ENCODE measurements at regions not wholly inside any gene's neighbourhood (a gene's known extent, or its start where the extent isn't known, plus 50 kb on each side); places are given as distances from the start of the nearest gene placed in this dataset.

DNA sequence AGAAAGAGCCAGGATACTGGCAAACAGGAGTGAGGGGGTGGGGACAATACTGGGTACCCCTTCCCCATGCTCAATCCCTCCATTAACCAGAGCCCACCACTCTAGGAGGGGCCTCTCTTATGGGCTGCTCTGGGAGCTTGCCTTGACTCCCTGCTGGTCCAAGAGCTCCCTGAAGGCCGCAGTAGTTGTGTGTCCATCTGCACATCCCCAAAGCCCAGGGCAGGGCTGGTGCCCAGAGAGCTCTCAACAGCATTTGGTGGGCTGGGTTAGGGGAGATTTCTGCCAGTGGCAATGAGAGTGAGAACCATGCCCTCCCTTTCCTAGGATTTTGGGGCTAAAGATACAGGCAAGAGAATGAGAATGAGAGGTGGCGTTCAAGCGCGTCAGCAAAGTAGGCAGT, 230.6 kb upstream of the PMEPA1 start:
- no peak for DNase-seq

DNA sequence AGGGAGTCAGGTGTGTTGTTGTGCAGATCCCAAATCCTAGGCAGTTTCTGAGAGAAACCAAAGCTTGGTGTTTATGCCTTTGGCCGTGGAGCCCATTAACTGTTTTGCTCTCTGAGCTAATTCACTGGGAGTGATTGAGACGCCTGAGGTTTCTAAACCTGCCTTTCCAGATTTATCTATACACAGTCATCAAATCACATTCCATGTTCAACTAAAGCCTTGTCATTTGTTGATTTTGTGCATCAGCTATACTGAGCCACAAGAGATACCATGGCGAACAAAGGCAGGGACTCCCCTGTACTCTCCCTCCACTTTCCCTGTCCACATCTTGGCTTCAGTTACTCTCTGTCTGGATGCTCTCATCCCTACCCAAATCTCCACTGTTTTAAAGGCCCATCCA, 229.7 kb upstream of the PMEPA1 start:
- no peak for DNase-seq

DNA sequence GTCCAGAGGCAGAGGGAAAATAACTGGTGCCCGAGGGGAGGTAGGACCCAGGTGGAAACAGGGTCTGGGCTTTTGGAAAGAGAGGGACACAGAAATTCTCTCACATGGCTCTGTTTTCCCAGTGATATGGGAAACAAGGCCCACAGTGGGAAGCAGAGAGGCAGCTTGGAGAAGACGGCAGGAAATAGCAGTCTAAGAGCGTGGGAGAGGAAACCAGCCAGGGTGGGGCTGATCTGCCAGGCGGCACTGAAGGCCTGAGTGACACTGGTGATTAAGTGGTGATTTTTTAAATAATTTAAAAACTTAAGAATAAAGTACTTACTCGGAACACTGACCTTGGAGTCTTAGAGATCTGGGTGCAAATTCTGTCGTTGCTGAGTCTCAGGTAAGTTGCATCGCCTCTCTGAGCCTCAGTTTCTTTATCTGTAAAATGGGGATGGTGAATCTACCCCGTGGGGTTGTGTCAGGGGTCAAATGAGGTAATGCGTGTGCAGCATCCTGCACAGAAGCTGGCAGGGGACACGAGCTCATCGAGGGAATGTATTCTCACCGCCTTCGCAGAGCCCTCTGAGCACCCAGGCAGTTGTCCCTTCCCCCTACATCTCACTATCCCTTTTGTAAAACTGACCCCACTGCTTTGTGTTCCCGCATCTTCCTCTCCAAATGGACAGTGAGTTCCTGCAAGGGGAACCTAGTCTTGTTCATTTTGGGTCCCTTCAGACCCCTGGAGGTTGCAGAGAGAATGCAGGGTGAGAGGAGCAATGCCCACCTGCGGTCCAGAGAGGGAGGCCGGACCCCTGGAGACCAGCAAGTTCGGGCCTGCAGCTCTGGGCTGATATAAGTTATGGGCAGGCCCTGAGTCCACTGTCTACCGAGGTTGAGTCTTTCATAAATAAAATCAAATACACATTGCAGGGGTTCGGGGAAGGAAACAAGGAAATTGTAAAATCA, 228.6 kb upstream of the PMEPA1 start:
- no peak for DNase-seq

DNA sequence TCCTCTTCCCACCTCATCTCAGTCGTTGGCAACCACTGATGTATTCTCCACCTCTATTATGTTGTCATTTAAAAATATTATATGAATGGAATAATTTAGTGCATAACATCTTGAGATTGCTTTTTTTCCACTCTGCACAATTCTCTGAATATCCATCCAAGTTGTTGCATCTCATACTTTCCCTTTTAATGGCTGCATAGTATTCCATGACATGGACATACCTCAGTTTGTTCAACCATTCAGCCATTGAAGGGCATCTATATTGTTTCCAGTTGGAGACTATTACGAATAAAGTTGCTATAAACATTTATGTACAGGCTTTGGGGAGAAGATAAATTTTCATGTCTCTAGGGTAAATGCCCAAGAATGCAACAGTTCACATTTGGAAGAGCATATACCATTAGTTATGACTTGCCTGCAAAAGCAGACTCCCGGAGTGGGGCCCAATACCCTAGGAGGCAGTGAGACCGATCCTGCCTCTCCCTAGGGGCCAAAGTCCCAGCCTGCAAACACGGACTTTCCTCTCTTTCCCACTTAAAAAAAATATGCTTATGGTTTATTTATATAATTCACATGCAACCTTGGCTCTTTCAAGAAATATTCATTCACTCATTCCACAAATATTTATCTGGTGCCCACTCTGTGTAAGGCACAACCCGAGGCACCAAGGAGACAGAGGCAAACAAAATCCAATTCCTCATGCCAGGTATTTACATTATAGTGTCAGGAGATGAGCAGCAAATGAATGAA, 227.0 kb upstream of the PMEPA1 start:
- no peak for DNase-seq

DNA sequence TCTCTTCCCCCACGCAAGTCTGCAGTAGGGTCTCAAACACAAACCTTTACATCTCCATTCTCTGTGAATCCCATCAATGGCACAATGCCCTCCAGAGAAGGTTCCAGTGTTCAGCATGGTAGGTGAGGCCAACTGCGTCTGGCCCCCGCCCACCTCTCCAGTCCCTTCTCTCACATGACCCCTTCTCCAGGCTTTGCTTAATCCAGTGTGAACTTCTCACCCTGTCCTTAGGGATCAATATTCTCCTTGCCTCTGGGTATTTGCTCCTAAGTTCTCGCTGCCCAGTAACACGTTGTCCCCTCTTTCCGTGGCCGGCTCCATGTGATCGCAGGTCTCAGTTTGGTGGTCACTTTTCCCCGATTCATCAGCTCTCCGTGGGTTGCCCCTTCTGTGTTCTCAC, 225.1 kb upstream of the PMEPA1 start:
- DNase-seq = no peak

DNA sequence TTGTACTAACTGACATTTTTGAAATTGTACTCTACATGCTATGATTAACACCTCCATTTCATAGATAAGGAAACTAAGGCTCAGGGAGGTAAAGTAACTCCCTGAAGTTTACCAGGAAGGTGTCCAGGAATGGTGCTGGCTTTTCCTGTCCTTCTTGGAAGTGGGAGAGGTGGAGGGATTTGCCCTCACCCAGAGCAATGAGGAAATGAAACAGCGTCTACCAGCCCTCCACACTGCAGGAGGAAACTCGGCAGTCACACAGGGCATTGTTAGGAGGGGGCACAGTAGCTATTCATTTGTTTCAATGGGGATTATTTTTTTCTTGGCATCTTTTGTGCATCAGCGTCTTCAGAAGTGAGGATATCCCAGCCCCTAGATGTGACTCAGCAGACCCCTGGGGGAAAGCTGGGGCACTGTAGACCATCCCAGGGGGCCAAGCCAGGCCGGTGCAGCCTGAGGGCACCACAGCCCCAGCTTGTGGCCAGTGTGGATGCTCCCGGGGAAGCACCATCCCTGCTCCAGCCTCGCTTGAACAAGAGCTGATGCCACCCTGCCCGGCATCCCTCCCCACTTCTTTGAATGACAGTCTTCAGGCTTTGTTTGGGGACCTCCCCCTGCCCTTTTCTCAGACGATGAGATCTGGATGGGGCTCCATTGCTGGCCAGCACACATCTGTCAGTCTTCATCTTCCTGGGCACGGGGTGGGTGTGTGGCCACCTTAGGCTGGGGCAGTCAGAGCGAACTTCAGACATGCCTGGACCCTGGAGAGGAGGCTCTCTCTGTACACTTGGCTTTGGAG, 224.4 kb upstream of the PMEPA1 start:
- no peak for DNase-seq

DNA sequence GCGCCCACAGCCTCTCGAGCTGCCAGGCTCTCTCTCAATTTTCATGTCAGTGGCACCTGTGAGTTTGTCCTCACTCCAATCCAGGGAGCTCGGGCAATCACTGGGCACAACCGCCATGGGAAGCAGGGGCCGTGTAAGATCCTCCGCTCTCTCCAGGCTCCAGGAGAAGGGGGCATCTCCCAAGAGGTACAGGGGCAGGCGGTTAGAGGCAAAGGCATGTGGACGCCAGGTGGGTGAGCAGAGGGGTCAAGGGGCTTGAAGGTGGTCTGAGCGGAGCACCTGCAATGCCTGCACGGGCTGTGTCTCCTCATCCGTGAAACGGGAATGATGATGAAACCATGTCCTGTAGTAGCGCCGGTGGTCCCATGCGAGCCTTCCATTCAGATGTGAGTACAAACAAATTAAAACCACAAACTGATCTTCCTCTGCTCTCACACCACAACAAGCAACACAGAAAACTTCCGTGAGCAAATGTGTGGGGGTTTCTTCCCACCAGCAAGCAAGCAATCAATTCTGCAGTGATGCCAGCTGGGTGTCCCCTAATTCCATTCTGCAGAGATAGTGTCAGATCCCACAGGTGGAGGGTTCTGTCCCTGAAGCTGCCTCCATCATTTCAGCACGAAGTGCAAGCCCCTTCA, 222.5 kb upstream of the PMEPA1 start:
- DNase-seq = no peak

DNA sequence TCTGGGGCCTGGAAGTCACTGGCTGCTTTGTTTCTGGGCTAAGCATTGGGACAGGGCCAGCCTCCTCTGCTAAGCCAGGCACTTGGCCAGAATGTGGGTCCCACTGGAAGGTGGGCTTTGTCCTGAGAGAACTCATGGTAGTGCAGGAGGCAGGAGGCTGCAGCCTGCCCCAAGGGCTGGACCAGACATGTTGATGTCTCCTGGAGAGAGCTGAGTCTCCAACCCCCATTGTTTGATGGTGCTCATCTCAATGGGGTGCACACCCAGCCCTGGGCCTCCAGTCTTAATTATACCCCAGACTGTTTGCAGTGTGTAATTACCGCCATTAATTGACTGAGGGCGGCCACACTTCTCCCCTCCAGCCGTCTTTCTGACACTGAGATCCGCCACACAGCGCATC, 220.5 kb upstream of the PMEPA1 start:
- DNase-seq = no peak

DNA sequence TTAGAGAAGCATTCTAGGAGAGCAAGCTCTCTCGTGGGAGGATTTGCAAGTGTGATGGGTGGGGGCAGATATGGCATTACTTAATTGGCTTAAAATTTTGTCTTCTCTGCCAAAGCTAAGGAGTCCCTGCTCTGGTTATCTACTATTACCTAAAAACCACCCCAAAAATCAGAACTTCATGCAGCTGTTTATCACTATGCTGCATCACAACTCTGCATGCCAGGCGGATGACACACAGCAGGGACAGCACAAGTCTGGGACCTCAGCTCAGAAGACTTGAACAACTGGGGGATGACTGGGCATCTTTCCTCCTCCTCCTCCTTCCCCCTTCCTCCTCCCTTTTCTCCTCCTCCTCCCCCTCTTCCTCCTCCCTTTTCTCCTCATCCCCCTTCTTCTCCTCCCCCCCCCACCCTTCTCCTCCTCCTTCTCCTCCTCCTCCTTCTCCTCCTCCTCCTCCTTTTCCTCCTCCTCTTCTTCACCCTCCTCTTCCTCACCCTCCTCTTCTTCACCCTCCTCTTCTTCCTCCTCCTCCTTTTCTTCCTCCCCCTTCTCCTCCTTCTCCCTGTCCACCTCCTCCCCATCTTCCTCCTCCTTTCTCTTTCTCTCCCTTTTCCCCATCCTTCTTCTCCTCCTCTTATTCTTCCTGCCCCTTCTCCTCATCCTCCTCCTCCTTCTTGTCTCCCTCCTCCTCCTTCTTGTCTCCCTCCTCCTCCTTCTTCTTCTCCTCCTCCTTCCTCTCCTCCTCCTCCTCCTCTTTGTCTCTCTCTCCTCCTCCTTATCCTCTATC, 218.6 kb upstream of the PMEPA1 start:
- DNase-seq = no peak

DNA sequence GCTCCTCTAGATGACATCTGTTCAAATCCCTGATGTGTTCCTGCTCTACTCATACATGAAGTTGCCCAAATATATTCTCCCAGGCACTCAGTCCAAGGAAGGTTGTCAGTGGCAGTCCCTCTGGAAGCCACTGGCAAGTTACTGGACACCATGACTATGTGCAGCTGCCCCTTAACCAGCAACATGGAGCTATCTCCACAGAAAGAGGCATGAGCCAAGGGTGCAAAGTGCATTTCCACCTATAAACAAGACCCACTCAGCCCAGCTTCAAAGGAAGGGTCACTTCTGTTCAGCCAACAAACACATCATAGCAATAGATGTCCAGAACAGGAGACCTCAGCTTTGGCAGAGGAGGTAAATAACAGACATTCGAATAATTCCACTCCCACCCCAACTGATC, 217.6 kb upstream of the PMEPA1 start:
- no peak for DNase-seq

DNA sequence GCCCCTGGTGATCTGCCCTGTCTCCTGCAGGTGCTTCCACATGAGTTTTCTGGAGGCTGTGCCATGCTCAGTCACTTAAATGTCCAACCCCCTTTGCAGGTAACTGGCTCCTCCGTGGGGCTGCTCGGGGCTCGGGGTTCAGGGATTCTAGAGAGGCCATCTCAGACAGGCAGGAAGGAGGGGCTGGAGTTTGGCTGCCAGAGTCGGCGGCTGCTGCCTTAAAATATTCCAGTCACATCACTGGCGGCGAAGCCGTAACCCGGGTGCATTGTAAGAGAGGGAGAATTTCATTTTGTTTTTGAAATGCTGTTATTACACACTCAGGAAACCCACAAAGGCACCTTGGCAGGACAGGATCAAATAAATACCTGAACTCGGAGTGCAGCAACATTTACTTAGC, 212.9 kb upstream of the PMEPA1 start:
- DNase-seq = no peak

DNA sequence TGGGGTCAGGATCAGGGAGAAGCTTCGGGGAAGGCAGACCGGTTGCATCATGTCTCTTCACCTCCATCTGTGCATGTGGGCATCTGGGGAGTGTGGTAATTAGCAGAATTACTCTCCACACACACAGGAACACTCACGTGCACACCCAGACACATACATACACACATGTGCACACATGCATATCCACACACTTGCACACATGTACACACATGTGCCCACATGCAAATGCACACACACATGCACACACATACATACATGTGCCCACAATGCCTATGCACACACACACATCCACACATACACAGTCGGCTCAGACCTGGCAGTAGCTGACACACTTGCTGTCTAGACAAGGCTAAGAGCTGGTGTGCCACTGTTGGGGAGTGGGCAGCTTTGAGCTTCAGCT, 212.3 kb upstream of the PMEPA1 start:
- DNase-seq = no peak

DNA sequence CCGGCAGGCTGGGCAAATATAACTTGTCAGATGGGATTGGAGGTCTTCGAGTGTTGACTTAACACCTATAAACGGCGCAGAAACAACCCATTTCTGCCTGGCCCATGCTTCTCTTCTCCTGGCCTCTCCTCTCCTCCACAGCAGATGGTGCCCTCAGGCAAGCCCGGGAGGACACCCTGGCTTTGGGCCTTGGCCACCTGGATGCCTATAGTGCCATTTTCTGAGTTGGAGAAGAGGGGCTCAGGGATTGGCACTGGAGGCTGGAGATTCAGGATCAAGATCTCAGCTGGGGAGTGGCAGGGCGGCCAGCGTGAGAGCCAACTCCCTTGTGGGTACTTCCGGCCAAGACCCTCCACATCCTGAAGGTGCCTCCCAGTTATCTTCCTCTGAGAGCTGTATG, 211.9 kb upstream of the PMEPA1 start:
- no peak for DNase-seq

DNA sequence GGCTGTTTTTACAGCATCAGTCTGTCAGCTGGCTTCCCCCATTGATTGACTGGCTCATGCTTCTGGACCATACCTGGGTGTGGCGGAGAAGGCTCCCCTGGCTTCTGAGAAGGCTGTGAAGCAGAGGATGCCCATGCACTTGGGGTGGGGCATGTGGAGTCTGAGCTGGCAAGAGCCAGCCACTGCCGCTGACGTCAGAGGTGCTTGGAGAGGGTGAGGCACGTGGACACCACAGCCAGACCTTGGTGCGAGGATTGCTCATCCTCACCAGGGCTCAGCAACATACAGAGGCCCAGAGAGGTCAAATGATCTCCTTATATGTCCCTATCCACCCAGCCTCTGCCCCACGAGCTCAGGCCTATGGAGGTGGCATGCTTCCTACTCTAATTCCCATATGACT, 211.2 kb upstream of the PMEPA1 start:
- DNase-seq = no peak

DNA sequence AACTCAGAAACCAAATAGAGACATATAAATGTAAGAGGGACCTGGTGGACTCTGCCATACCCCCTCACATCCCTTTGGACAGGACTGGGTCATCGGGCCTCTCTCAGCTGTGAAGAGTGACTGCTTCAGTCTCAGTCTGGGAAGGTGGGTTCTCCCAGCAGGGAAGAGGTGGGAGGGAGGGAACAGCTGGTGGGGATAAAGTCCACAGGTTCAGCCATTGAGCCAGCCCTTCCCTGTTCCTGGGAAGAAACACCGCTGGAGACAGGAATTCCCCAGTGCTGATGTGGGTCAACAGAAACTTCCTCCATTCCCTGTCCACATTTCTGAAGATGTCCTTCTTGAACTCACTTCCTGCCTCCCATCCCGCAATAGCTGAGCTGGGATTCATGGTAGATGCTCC, 209.2 kb upstream of the PMEPA1 start:
- DNase-seq = no peak

DNA sequence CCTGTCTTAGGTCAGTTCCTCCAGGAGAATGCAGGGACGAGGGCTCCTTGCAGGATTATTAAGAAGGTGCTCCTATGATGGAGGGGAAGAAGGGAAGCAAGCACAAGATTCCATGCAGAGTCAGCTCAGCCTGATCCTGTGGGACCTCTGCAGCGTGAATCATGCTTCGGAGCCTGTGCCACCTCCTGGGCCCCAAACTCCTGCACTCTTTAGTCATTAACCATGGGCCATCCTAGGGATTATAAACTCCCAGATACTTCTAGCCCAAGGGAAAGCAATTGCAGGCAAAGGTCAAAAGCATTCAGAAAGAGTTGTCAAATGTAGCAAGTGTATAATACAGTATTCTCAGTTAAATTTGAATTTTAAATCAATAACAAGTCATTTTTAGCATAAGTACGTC, 208.7 kb upstream of the PMEPA1 start:
- no peak for DNase-seq

DNA sequence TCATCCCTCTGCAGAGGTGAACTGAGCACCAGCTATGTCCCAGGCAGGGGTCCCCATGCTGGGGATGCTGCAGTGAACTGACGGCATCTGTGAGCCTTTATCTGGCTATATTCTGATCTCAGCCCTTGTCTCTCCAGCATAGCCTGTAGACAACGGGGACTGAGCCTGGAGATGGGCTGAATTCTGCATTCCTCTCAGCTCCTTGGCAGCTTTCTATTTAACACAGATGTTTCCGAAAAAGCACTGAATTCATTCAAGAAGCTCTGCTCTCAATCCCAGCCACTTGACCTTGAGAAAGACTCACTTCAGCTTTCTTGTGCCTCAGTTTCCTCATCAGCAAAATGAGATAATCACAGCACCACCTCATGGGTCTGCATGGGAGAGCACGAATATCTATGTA, 204.4 kb upstream of the PMEPA1 start:
- DNase-seq = no peak

DNA sequence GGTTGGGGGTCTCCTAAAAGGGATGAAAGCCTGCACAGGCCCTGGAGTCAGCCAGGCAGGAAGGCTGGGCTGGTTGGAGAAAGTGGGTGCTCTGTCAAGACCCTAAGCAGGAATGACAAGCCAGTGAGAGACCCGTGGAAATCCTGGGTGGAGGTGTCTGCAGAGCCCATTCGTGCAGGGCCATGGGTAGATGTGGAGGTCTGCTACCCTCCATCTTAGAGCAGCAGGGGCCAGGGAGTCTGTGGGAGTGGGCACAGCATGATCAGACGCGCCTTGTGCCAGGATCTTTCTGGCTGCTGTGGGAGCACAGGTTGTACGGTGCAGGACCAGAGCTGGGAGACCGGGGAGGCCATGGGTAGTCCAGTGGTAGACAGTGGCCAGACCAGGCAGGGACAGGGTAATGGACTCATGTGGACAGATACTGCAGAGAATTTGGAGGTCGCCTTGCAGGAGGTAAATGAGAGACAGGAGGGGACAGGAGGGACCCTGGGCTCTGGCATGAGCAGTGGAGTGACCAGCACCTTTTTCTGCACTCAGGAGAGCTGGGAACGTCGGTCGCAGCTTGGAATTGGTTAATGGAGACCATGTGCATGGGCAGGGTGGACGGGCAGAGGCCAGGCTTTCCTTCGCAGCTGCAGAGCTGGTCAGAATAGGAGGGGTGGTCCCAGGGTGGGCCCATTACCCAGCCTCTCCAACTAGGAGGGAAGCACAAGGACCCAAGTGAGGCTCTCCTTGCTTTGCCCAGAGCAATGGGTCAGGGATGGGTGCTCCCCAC, 203.5 kb upstream of the PMEPA1 start:
- DNase-seq = no peak

DNA sequence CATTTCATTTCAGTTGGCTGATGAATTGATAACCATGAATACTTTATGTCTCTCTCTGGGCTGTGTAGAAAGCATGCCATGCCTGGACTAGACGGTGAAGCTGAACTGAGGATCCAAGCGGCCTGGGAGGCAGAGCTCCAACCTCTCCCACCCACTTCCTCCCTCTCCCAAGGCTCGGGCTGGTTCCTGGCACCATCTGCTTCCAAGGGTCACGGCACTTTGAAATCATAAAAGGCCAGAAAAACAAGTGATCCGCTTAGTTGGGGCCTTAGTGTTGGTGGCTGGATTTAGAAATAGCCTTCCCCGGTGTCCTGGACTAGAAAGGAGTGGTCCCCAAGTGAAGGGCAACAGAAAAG, 202.4 kb upstream of the PMEPA1 start:
- DNase-seq = no peak

DNA sequence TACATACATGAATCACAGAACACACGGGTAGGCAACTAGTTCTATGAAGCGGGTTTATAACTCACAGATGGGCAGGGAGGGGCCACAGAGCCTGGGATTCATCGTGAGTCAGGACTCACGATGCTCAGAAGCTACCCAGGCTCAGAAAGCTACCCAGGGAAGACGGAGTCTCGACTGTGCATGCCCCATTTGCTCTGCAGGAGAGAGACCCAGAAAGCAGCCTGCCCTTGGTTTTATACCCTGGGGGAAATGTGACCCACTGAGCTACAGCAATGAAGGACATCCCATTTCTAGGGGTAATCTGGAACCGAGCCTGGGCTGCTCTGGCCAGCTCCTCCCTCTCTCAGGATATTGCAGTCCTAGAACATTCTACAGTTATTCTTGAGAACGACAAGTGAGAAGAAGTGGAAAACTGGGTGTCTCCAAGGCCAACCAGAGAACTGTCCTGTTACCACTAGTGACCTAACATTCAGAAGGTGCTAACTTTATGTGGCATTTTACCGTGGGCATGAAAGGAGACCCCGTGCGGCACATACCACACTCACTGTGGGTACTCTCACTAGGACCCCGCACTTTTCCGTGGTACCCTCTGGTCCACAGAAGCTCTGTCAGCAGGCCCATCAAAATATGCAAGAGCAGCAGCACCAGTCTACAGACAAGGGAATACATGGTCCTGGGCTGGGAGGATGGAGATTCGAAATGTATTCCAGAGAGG, 201.9 kb upstream of the PMEPA1 start:
- no peak for DNase-seq
